ENCODE measurements at regions not wholly inside any gene's neighbourhood (a gene's known extent, or its start where the extent isn't known, plus 50 kb on each side); places are given as distances from the start of the nearest gene placed in this dataset.

DNA sequence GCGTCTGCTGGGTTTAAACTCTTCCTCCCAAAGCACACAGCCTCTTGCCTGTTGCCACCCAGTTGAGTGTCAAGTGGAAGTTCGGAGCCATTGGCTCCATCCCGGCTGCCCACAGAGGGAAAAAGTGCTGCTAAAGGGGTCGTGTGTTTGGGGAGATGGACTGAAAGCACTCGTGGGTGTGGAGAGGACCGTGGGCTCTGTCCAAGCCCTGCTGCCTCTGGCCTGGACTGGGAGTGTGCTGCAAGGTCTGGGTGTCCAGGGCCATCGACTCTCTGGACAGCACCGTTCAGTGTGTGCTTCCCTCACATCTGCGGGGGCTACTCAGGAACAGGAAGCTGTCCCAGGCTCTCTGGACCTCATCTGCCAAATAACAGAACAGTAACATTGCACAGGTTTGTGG is 269.3 kb downstream of the DLL1 start:
- H3K27ac ChIP-seq = no peak overlapping the region
- TF ChIP-seq, protein P1, sequence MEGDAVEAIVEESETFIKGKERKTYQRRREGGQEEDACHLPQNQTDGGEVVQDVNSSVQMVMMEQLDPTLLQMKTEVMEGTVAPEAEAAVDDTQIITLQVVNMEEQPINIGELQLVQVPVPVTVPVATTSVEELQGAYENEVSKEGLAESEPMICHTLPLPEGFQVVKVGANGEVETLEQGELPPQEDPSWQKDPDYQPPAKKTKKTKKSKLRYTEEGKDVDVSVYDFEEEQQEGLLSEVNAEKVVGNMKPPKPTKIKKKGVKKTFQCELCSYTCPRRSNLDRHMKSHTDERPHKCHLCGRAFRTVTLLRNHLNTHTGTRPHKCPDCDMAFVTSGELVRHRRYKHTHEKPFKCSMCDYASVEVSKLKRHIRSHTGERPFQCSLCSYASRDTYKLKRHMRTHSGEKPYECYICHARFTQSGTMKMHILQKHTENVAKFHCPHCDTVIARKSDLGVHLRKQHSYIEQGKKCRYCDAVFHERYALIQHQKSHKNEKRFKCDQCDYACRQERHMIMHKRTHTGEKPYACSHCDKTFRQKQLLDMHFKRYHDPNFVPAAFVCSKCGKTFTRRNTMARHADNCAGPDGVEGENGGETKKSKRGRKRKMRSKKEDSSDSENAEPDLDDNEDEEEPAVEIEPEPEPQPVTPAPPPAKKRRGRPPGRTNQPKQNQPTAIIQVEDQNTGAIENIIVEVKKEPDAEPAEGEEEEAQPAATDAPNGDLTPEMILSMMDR (conservative IDR thresholded peaks at IDR 0.05) = no peak

DNA sequence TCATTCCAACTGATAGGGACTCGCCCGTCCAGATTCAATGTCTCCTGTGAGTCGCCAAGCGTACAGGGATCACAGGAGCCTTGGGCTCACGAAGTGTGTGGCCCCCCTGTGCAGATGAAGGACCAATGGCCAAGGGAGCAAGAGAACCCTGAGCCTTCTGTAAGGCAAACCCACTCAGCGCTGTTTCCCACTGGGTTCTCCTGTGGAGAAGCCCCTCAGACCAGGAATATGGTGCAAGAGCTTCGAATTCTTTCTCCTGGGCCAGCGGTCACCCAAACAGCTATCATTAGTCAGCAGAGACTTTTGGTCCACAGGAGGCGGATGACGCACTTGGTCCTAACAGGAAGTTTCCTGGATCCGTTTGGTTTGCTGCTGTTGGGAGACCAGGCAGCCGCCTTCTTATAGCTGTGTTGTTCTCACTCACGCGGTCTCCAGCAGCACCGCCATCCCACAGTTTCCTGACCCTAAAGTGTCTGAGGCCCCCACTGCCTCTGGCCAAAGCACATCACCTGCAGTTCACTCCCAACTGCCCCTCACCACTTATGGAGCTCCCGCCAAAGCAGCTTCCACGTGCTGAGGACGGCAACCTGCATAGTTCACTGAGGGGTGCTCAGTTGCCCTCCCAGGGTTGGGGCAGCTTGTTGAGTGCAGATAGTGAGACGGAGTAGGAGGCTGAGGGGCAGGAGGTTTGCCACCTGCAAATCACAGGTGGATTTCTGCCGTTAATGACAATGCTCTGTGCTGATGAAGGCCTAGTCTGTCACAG is 268.6 kb downstream of the ERMARD start:
- TF ChIP-seq, protein P1 (conservative IDR thresholded peaks at IDR 0.05) = no peak
- H3K27ac ChIP-seq = no peak overlapping the region

- H3K27ac ChIP-seq = no peak overlapping the region
- TF ChIP-seq, protein P1 (conservative IDR thresholded peaks at IDR 0.05) = no peak
Observed at GRCh38 chr6:170018936-170019817, 267.8 kb downstream of the ERMARD start.

DNA sequence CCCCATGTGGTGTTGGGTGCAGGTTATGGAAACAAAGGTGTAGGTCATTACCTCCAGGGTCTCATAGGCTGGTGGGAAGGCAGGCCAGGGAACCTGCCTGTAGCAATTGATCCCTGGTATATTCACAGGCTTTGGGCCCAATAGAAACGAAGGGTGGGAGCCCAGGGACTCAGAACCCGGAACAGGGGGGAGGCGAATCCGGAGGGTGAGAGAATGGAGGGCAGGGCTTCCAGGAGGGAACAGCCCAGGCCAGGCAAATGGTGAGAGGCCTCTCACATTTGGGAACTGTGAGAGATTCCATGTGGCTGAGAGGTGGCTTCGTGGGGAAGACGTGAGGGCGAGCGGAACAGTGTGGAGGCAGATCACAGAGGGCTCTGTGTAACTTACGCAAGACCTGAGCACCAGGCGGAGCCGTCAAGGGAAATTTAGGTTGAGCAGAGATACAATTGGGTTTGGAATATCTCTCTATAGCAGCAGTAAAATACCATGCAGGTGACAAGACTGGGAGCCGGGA is 267.1 kb downstream of the ERMARD start:
- H3K27ac ChIP-seq = no peak overlapping the region
- TF ChIP-seq, protein P1 (conservative IDR thresholded peaks at IDR 0.05) = no peak

GRCh38 chr6:170017603-170018320 is 266.3 kb downstream of the ERMARD start:
- no peak overlapping the region for H3K27ac ChIP-seq
- TF ChIP-seq, protein P1 (conservative IDR thresholded peaks at IDR 0.05) = no peak

- no peak overlapping the region for H3K27ac ChIP-seq
- TF ChIP-seq, protein P1 (conservative IDR thresholded peaks at IDR 0.05) = no peak
Observed at GRCh38 chr6:170013815-170014214, 262.4 kb downstream of the ERMARD start.

DNA sequence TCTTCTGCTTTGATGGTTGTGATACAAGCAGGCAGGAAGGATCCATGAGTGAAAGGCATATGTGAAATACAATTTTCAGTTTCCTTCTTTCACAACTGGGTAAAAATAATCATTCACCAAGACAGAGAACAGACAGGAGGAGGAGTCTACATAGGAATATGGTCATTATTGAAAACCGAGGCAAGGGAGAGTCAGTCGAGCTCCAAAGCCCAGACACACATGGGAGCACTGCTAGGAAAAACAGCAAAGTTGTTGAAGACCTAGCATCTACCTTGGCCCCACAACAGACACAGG is 260.6 kb downstream of the ERMARD start:
- no peak overlapping the region for H3K27ac ChIP-seq
- TF ChIP-seq, protein P1 (conservative IDR thresholded peaks at IDR 0.05) = no peak
